HG03457 (cell line): ENCODE measurements at regions not wholly inside any gene's neighbourhood (a gene's known extent, or its start where the extent isn't known, plus 50 kb on each side); places are given as distances from the start of the nearest gene placed in this dataset.

Experiments used
- ATAC-seq: cut with Tn5 transposase; IDR thresholded peaks from one replicate; pipeline ENCODE4 v1.9.1; 2021; ENCODE audit warnings: moderate number of reproducible peaks; ENCODE audit not compliant: unreplicated experiment

- ATAC-seq, result no peak
These were observed 266.2 kb upstream of the PLXNA2 start for GRCh38 chr1:208510192-208510952.

- no peak for ATAC-seq
These were observed 267.2 kb upstream of the PLXNA2 start for GRCh38 chr1:208511242-208511860.

- no peak for ATAC-seq
These were observed 269.6 kb upstream of the PLXNA2 start for GRCh38 chr1:208513799-208514198.

GRCh38 chr1:208515129-208515528, 270.9 kb upstream of the PLXNA2 start:
- ATAC-seq, result no peak

GRCh38 chr1:208516780-208517179, 272.6 kb upstream of the PLXNA2 start:
- ATAC-seq, result no peak

- no peak for ATAC-seq
These were observed 276.4 kb upstream of the PLXNA2 start for GRCh38 chr1:208520438-208521099.

- no peak for ATAC-seq
These were observed 277.4 kb upstream of the PLXNA2 start for GRCh38 chr1:208521534-208521933.

- no peak for ATAC-seq
These were observed 278.8 kb upstream of the PLXNA2 start for GRCh38 chr1:208523007-208523406.

GRCh38 chr1:208524376-208524775, 280.2 kb upstream of the PLXNA2 start:
- no peak for ATAC-seq

GRCh38 chr1:208524925-208525324, 280.7 kb upstream of the PLXNA2 start:
- no peak for ATAC-seq

GRCh38 chr1:208525417-208525816, 281.2 kb upstream of the PLXNA2 start:
- no peak for ATAC-seq

- ATAC-seq, result no peak
These were observed 282.5 kb upstream of the PLXNA2 start for GRCh38 chr1:208526613-208527125.

- no peak for ATAC-seq
These were observed 283.0 kb upstream of the PLXNA2 start for GRCh38 chr1:208527156-208527555.

- no peak for ATAC-seq
These were observed 284.5 kb upstream of the PLXNA2 start for GRCh38 chr1:208528578-208529240.

GRCh38 chr1:208531003-208531750, 287.0 kb upstream of the PLXNA2 start:
- ATAC-seq, result no peak

GRCh38 chr1:208533746-208534598, 289.8 kb upstream of the PLXNA2 start:
- no peak for ATAC-seq

- no peak for ATAC-seq
These were observed 290.4 kb upstream of the PLXNA2 start for GRCh38 chr1:208534599-208534897.

- no peak for ATAC-seq
These were observed 290.8 kb upstream of the PLXNA2 start for GRCh38 chr1:208534979-208535378.

- ATAC-seq, result no peak
These were observed 291.3 kb upstream of the PLXNA2 start for GRCh38 chr1:208535511-208535910.

- ATAC-seq, result no peak
These were observed 292.0 kb upstream of the PLXNA2 start for GRCh38 chr1:208536212-208536611.
